Prostate gland (tissue), 2 donors: ENCODE measurements at regions not wholly inside any gene's neighbourhood (a gene's known extent, or its start where the extent isn't known, plus 50 kb on each side); places are given as distances from the start of the nearest gene placed in this dataset.

ENCODE experiments used
- DNase-seq: peaks from one replicate; pipeline ENCODE4 v3.0.0-alpha.2; 2019; ENCODE audit warnings: low spot score
- H3K27ac ChIP-seq, 2 donors: fragments of 200-600 bp; sonication (generic); 2 replicates each; pipeline ENCODE4 v1.5.1; 2017 to 2019
- H3K27me3 ChIP-seq: fragments of 200-600 bp; sonication (generic); replicated peaks from 2 replicates; pipeline ENCODE4 v1.5.1; 2019; ENCODE audit not compliant: insufficient read depth
- H3K36me3 ChIP-seq, 2 donors: fragments of 200-600 bp; sonication (generic); 1 replicate in 1 of 2; 2 replicates in 1 of 2; pipeline versions ENCODE4 v1.5.1 to v1.8.1; 2017 to 2019
- H3K4me1 ChIP-seq: fragments of 200-600 bp; sonication (generic); replicated peaks from 2 replicates; pipeline ENCODE4 v1.5.1; 2019
- H3K4me3 ChIP-seq, 2 donors: fragments of 200-600 bp; sonication (generic); 2 replicates each; pipeline ENCODE4 v1.5.1; 2017 to 2019
- H3K9me3 ChIP-seq: fragments of 200-600 bp; sonication (generic); 2 replicates; pipeline ENCODE4 v1.5.1; 2017
- POLR2A ChIP-seq: fragments of 450-650 bp; IDR thresholded peaks from one replicate; pipeline ENCODE4 v1.6.1; 2016; ENCODE audit warnings: antibody characterized with exemption, mild to moderate bottlenecking
- POLR2AphosphoS5 ChIP-seq: sonication (generic); formaldehyde crosslinking; IDR thresholded peaks from one replicate; pipeline ENCODE4 v1.6.1; 2017; ENCODE audit warnings: antibody characterized with exemption
- WGBS: methylation state at CpG from one replicate; pipeline ENCODE4 v1.1.5; 2018; 5-methylcytosine and 5-hydroxymethylcytosine counted together
- intact Hi-C: fragments of 100-400 bp; cut with DNase I; formaldehyde crosslinking; loops from one replicate; pipeline ENCODE4 v1.14.2; 2022
- TF ChIP-seq, protein P1 (sequence below), 4 experiments: fragments of 200-600 bp in 2 of 4; fragments of 450-650 bp in 2 of 4; sonication (generic) in 2 of 4; IDR thresholded peaks; 1 replicate in 3 of 4; 2 replicates in 1 of 4; pipeline ENCODE4 v1.5.1; 2016 to 2019; ENCODE audit warnings: antibody characterized with exemption in 4 of 4, mild to moderate bottlenecking in 2 of 4, moderate library complexity in 2 of 4

DNA sequence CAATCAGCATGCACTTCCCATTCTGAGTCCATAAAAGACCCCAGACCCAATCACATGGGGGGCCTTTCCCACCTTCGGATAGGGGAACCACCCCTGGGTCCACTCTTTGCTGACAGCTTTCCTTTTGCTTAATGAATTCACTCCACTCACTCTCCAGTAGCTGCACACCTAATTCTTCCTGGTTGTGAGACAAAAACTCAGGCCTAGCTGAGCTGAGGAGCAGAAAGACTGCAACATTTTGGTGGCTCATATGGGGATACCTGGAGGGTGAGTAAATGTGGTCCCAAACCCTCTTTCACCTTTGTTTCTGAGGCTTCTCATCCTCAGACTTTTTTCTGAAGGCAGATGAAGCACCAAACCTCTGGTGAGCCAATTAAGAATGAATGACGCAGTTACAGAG, 138.1 kb downstream of the WDR11 start:
- no peak overlapping the region for H3K4me3 ChIP-seq

DNA sequence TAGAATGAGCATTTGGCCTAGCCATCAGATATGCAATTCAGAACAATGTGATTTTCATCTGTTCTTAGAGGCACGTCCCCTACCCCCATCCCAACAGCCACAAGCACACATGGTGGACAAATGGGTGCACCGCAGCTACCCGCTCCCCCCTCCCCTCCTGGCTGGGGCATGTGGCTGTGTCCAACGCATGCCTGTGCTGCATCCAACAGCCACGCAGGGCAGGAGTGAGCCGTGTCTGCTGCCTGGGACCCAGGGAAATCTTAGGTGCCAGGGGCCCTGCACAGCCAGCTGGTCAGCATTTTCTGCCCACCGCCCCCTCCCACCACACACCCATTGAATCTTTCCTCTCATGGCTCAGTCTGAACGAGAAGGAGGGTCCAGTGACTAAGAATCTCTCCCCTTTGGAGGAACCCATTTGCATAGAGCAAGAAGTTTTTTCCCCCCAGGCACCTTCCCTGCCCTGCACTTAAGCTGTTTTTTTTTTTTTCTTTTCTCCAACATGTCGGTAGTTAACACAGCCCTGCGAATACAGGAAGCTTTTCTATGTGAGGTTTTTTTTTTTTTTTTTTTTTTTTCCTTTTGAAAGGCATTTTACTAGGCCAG, 138.9 kb downstream of the WDR11 start:
- Histone ChIP-seq H3K27me3 (no peaks in the 10 kb centered on the region), H3K9me3 (no peaks in the 10 kb centered on the region), H3K4me3 (no peak overlapping the region), H3K36me3 (no peaks in the 10 kb centered on the region), H3K27ac (no peak overlapping the region), H3K4me1 (no peaks in the 10 kb centered on the region)
- DNase-seq: no peak
- intact Hi-C loops: no loop called here
- 61% methylated on average over 10 of the region's 10 CpGs for WGBS
- TF ChIP-seq POLR2A: no peak
- TF ChIP-seq, protein P1, sequence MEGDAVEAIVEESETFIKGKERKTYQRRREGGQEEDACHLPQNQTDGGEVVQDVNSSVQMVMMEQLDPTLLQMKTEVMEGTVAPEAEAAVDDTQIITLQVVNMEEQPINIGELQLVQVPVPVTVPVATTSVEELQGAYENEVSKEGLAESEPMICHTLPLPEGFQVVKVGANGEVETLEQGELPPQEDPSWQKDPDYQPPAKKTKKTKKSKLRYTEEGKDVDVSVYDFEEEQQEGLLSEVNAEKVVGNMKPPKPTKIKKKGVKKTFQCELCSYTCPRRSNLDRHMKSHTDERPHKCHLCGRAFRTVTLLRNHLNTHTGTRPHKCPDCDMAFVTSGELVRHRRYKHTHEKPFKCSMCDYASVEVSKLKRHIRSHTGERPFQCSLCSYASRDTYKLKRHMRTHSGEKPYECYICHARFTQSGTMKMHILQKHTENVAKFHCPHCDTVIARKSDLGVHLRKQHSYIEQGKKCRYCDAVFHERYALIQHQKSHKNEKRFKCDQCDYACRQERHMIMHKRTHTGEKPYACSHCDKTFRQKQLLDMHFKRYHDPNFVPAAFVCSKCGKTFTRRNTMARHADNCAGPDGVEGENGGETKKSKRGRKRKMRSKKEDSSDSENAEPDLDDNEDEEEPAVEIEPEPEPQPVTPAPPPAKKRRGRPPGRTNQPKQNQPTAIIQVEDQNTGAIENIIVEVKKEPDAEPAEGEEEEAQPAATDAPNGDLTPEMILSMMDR (IDR thresholded peaks at IDR 0.05): no peak
- TF ChIP-seq POLR2AphosphoS5: no peak

More for the DNA sequence above, 138.1 kb downstream of the WDR11 start:
- Histone ChIP-seq H3K4me1 (no peaks in the 10 kb centered on the region), H3K27ac (no peak overlapping the region), H3K27me3 (no peaks in the 10 kb centered on the region), H3K36me3 (no peaks in the 10 kb centered on the region), H3K9me3 (no peaks in the 10 kb centered on the region)
- no peak for TF ChIP-seq POLR2A
- TF ChIP-seq, protein P1 (IDR thresholded peaks at IDR 0.05): no peak
- no peak for TF ChIP-seq POLR2AphosphoS5
- DNase-seq: no peak
- intact Hi-C loops: no loop called here
- 97% methylated on average over 2 of the region's 2 CpGs for WGBS

DNA sequence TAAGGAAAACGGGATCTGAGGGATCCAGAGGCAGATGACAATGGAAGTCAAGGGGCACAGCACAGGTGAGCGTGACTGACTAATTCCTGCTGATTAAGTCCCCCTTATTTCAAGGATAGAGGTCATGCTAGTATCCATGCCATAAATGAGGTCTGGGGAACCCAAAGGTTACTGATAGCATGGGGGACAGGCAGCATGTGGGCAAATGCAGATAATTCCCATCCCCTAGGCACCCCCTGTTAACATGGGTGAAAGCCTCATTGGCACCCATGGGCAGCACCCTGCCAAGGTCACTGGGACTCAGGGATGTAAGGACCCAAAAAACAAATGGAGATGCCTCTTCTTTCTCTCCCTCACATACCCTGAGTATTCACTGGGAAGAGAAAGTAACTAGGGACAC, 139.7 kb downstream of the WDR11 start:
- intact Hi-C loops: no loop called here
- no peak overlapping the region for H3K4me3 ChIP-seq
- H3K27ac ChIP-seq: no peak overlapping the region
- no peaks in the 10 kb centered on the region for H3K9me3 ChIP-seq
- DNase-seq: no peak
- no peaks in the 10 kb centered on the region for H3K27me3 ChIP-seq
- TF ChIP-seq POLR2AphosphoS5 (no peak), POLR2A (no peak)
- TF ChIP-seq, protein P1 (IDR thresholded peaks at IDR 0.05): no peak
- WGBS: 75% methylated on average over 2 of the region's 2 CpGs
- no peaks in the 10 kb centered on the region for H3K4me1 ChIP-seq
- H3K36me3 ChIP-seq: no peaks in the 10 kb centered on the region

DNA sequence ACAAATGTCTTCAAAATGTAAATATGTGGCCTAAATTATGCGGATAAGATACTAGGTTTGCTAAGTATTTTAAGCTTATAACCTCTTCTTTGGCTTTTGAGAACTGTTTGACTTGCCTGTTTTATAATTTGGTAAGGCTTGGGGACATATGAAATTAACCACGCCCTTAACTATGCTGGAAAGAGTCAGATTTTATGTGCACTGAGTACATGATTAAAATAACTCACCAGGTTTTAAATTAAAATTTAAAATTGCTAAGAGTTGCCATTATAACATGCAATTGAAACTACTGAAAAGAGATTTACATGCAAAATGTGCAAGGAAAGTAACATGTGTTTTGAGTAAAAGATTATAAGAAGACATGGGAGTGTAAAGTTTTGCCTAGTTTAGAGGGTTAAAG, 141.9 kb downstream of the WDR11 start:
- intact Hi-C loops: no loop called here
- no peaks in the 10 kb centered on the region for H3K36me3 ChIP-seq
- TF ChIP-seq POLR2A (no peak), POLR2AphosphoS5 (no peak)
- TF ChIP-seq, protein P1 (IDR thresholded peaks at IDR 0.05): no peak
- no peaks in the 10 kb centered on the region for H3K27me3 ChIP-seq
- no peak overlapping the region for H3K27ac ChIP-seq
- no peak overlapping the region for H3K4me3 ChIP-seq
- no peaks in the 10 kb centered on the region for H3K9me3 ChIP-seq
- WGBS: 86% methylated on average over 2 of the region's 2 CpGs
- H3K4me1 ChIP-seq: no peaks in the 10 kb centered on the region
- DNase-seq: no peak

DNA sequence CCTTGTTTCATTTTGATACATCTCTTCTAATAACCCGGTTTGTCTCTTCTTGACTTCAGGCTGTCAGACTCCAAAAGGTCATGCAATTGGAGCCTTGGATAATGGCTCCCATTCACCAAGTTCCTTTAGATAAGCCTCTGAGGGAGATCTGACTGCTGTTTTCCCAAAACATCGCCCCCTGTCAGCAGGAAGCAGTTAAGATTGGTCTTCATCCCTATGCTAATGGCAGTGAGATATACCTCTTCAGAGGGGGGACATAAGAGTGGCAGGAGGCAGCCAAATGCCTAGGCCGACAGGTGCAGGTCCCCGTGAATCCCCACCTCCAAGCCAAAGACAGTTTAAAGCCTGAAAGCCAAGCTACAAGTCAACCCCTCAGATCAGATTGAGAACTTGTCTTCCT, 144.6 kb downstream of the WDR11 start:
- WGBS: 98% methylated on average over 4 of the region's 4 CpGs
- H3K4me3 ChIP-seq: no peak overlapping the region
- no peaks in the 10 kb centered on the region for H3K4me1 ChIP-seq
- no peak overlapping the region for H3K27ac ChIP-seq
- DNase-seq: no peak
- H3K9me3 ChIP-seq: no peaks in the 10 kb centered on the region
- no peaks in the 10 kb centered on the region for H3K36me3 ChIP-seq
- intact Hi-C loops: no loop called here
- H3K27me3 ChIP-seq: no peaks in the 10 kb centered on the region
- TF ChIP-seq POLR2A (no peak), POLR2AphosphoS5 (no peak)
- TF ChIP-seq, protein P1 (IDR thresholded peaks at IDR 0.05): no peak
